Daoy (cell line): ENCODE measurements at regions not wholly inside any gene's neighbourhood (a gene's known extent, or its start where the extent isn't known, plus 50 kb on each side); places are given as distances from the start of the nearest gene placed in this dataset.
A peak's percentile ranks its signal among the peaks of the same experiment; 100 is the strongest.
"Not testable (repeated sequence)": the region's sequence is repeated elsewhere in the genome, so short reads cannot be mapped to it uniquely, and the experiment has no call there.

Experiments used
- DNase-seq: peaks from one replicate; pipeline ENCODE4 v3.0.0-alpha.2; 2015; ENCODE audit warnings: low read depth

GRCh38 chr6:85961746-85962145 lies 319.1 kb upstream of the SYNCRIP start:
- DNase-seq = no peak

- DNase-seq = no peak
Measured at GRCh38 chr6:85961125-85961524, 318.4 kb upstream of the SYNCRIP start.

- no peak for DNase-seq
Measured at GRCh38 chr6:85948481-85948880, 305.8 kb upstream of the SYNCRIP start.

GRCh38 chr6:85945459-85946185 lies 302.9 kb upstream of the SYNCRIP start:
- DNase-seq = no peak

GRCh38 chr6:85944776-85945175 lies 302.1 kb upstream of the SYNCRIP start:
- DNase-seq = no peak

GRCh38 chr6:85942844-85943243 lies 300.2 kb upstream of the SYNCRIP start:
- no peak for DNase-seq

DNA sequence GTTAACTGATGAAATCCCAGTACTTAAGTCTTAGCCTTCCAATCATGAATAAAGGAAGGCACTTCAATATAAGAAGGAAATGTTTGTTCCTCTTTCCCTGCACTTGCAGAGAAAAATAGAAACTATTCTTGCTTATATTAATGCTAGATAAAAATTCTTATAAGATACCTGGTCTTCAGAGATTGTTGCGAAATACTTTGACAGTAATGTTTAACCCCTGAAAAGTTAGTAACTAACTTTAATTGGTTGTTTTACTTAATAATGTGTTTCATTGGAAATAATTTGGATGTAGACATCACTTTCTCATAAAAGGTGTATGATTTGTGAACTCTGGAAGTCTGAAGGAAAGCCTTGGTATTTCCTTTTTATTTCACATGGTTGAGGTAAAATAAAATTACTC lies 294.2 kb upstream of the SYNCRIP start:
- no peak for DNase-seq

- DNase-seq = peak; percentile 36
Measured at GRCh38 chr6:85923013-85923430, 280.3 kb upstream of the SYNCRIP start.

- DNase-seq = no peak
Measured at GRCh38 chr6:85920782-85921181, 278.1 kb upstream of the SYNCRIP start.

GRCh38 chr6:85917522-85917921 lies 274.8 kb upstream of the SYNCRIP start:
- no peak for DNase-seq

DNA sequence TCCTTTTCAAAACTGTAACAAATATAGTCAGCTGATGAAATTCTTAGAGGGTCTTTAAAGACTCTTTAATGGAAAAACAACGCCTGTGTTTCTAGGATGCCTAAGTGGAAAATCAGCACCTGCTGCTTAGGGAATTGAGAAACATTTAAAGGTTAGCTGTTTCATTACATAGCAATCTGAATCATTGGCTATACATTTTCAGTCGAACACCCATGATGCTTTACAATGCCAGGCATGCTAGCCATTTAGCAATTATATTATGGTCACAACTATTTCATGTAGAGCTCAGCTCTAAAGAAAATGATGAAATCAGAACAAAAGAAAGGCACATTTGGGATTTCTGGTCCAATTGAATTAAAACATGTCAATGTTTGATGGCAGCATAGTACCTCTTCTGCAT lies 270.3 kb upstream of the SYNCRIP start:
- no peak for DNase-seq

DNA sequence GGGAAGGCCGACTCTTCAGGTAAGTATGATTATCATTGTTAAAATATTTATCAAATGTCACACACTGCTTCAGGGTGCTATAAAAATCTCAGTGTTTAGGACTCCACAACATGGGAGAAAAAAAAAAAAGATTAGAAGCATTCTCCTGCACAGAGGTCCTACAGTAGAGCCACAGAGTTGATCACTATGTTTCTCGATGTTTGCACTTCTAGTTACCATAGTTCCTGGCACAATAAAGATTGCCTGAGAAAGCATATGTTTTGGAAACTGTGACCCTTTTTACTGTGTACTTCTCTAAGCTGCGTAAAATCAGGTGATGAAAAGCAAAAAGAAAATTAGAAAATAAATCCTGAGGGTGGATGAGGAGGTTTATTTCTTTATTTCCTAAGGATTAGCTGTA lies 269.9 kb upstream of the SYNCRIP start:
- DNase-seq = no peak

GRCh38 chr6:85911067-85911466 lies 268.4 kb upstream of the SYNCRIP start:
- peak; percentile 8 for DNase-seq

DNA sequence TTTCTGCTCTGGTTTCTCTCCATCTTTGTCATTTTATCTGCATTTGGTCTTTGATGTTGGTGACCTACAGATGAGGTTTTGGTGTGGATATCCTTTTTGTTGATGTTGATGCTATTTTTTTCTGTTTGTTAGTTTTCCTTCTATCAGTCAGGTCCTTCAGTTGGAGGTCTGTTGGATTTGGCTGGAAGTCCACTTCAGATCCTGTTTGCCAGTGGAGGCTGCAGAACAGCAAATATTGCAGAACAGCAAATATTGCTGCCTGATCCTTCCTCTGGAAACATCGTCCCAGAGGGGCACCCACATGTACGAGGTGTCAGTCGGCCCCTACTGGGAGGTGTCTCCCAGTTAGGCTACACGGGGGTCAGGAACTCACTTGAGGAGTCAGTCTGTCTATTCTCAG lies 265.4 kb upstream of the SYNCRIP start:
- DNase-seq = not testable (repeated sequence)

- DNase-seq = no peak
Measured at GRCh38 chr6:85892346-85892745, 249.7 kb upstream of the SYNCRIP start.

GRCh38 chr6:85887461-85887860 lies 244.8 kb upstream of the SYNCRIP start:
- no peak for DNase-seq

- no peak for DNase-seq
Measured at GRCh38 chr6:85868685-85869084, 226.0 kb upstream of the SYNCRIP start.

DNA sequence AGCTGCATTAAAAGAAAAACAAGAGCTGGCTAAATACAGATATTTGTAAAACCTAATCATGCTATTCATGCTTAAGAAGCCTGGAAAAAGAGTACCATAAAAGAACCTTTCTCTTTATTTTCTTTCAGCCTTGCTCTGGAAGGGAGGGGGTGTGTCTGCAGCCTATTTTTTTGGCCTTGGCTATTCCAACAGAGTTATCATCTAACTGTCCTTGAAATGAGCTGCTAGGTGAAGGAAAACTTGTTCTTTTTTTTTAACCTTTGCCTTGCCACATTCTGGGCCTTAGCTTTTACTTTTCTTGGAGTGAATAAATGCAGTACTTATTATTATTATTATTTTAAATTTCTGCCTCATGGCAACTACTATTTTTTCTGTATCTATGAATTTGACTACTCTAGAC lies 224.9 kb upstream of the SYNCRIP start:
- no peak for DNase-seq

DNA sequence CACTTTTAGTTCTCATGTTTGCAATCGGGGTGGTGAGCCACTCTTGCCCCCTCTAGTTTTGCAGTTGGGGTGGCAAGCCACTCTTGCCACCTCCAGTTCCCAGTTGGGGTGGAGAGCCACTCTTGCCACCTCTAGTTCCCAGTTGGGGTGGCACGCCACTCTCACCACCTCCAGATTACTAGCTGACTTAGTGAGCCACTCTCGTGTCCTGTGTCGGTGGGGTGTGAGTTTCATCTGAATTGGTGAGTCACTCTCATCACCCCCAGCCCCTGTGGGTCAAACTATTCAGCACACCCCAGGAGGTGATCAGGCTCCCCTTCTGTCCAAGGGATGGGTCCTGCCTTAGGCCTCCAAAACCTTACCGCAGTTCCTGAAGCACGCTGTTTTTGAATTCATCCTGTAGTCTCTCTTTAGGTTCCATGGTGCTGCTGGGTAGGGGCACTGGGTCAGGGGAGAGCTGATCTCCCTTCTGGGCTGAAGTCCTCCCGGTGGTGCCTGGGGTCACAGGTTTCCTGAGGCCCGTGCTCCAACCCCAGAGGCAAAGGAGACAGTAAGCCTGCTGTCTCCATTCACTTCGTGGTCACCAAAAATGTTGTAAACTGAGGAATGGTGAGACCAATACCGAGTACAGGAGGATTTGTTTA lies 224.2 kb upstream of the SYNCRIP start:
- peak; percentile 11 for DNase-seq

- DNase-seq = peak; percentile 23
Measured at GRCh38 chr6:85866370-85866730, 223.7 kb upstream of the SYNCRIP start.

DNA sequence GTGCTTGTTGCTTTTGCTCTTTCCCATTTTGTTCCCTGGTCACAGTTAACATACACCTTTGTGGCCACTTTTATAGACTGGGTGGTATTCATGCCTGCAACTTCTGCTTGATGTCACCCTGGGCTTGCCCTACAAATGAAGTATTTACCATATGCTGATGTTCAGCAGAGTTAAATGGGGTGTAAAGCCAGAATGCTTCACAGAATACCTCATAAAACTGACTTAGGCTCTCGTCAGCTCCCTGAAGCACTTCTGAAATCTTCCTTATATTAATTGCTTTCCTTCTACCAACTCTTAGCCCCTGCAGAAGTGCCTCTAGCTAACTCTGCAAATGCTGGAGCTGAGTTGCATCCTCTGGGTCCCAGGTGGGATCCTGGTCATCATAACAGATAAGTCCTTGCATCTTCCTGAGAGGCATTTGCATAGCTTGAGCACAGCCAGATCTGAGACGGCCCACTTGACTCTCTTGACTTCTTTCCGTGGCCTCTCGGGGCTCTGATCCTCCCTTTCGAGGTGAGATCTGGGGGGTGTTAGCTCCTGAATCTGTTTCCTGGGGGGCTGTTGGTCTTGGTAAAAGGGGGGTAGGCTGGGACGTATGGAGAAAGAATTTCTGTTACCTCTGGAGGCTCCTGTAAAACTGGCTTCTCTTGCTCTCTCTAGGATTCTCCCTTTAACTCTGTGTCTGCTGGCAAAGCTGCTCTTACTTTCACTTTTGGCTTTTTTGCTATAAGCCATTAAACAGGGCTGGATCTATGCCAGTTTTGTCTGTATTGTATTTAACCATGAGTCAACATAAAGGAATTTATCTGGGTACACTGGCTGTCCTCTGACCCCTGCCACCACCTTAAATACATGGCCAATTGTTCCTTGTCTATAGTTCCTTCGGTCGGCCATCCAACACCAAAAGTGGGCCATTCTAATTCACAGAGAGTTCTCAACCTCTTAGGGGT lies 223.0 kb upstream of the SYNCRIP start:
- DNase-seq = peak; percentile 77
